ENCODE measurements at regions not wholly inside any gene's neighbourhood (a gene's known extent, or its start where the extent isn't known, plus 50 kb on each side); places are given as distances from the start of the nearest gene placed in this dataset.

- no peak for TF ChIP-seq CTCF (conservative IDR thresholded peaks at IDR 0.05; ENCODE audit: low read depth, low read length)
- no peak for TF ChIP-seq EZH2 (IDR thresholded peaks at IDR 0.05; ENCODE audit: borderline replicate concordance, low read depth, low read length, poor library complexity, severe bottlenecking)
These were observed 484.8 kb upstream of the UBE2E3 start for GRCh38 chr2:180495606-180496005.

Measured in A673 (cell line).